Stimulated activated CD8-positive, alpha-beta memory T cell treated with anti-CD3 and anti-CD28 coated beads, Interleukin-4, amount 100 ng/mL, for 4 hours (primary cell): ENCODE measurements at regions not wholly inside any gene's neighbourhood (a gene's known extent, or its start where the extent isn't known, plus 50 kb on each side); places are given as distances from the start of the nearest gene placed in this dataset.
"Not testable (repeated sequence)": the region's sequence is repeated elsewhere in the genome, so short reads cannot be mapped to it uniquely, and the experiment has no call there.

Experiments
- DNase-seq, 2 donors: peaks; one replicate each; pipeline ENCODE4 v3.0.0-alpha.2; 2020; ENCODE audit warnings: low read depth in 2 of 2, low spot score in 1 of 2

GRCh38 chr6:6412700-6413099 is 92.2 kb upstream of the F13A1 start:
- DNase-seq = no peak

GRCh38 chr6:6414931-6415330 is 94.5 kb upstream of the F13A1 start:
- no peak for DNase-seq

- DNase-seq = no peak
These were observed 97.0 kb upstream of the F13A1 start for GRCh38 chr6:6417475-6417874.

- no peak for DNase-seq
These were observed 98.0 kb upstream of the F13A1 start for GRCh38 chr6:6418421-6418820.

DNA sequence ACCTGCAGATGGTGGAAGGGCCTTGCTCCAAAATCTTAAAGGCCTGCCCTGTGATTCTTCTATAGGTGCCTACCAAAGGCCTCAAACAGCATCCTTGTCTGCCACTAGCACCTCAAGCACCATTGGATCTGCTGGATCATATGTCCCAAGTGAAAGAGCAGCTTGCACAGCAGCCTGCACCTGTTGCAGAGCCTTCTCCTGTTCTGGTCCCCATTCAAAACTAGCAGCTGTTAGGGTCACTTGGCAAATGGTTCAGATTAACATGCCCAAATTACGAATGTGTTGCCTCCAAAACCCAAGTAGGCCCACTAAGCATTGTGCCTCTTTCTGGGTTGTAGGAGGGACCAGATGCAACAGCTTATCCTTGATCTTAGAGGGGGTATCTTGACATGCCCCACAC is 99.6 kb upstream of the F13A1 start:
- no peak for DNase-seq

DNA sequence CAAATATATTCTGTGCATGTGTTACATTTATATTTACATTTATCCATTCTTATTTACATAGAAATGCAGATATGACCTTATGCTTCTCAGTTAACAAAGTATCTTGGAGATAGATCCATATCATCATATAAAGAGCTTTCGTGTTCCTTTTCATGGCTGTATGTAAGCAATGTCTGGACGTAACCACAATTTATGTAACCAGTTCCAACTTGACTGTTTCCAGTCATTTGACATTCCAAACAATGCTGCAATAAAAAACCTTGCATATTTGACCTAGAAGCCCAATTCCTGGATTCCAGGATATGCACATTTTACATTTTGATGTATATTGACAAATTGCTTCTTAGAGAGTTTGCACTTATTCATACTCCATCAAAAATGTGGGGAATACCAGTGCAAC is 113.7 kb upstream of the F13A1 start:
- DNase-seq = no peak

- no peak for DNase-seq
These were observed 114.3 kb upstream of the F13A1 start for GRCh38 chr6:6434723-6435122.

- DNase-seq = no peak
These were observed 115.9 kb upstream of the F13A1 start for GRCh38 chr6:6436366-6436765.

DNA sequence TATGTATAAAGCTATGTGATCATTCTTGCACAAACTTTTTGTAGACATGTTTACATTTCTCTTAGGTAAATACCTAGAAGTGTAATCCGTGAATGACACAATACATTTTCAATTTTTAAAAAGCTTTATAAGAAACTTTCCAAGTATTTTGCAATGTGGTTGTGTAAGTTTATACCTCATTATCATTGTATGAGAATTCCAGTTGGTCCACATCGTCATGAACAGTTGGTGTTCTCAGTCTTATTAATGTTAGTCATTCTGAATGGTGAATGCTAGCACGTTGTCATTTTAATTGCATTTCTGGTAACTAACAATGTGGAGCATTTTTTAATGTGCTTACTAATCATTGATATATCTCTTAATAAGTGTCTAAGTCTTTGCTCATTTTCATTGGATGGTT is 116.5 kb upstream of the F13A1 start:
- DNase-seq = no peak

DNA sequence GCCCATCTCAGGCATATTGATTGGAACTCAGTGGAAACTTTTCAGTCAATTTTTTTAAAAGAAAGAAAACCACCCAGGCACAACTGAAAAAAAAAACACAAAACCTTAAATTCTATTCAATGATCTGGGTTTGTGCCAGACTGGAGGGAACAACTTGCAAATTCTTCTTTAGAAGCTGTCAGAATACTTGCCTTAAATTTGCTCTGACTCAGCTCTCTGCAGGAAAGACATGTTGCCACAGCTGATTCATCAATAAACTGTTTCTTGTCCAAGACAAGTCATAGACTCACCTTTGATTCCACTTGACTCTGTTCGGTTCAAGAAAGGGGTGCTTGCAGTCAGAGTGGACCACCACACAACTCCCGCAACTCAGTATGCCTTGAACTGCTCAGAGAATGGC is 117.8 kb upstream of the F13A1 start:
- no peak for DNase-seq

DNA sequence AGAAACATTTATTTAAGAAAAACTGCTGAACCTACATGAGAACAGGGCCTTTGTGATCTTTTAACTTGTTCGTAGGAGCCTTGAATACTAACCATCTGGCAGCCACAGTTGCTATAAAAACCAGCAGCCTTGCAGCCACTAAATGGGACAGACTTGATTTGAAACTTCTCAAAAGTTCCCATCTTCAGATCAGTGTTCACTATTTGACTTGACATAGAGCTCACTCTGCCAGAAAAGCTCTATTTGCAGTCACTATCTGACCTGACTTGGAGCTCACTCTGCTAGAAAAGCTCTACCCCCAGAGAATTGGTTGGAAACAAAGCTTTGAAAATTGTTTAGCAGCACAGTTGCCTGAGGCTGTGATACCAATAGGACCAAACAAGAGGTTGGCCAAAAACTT is 119.3 kb upstream of the F13A1 start:
- DNase-seq = no peak

DNA sequence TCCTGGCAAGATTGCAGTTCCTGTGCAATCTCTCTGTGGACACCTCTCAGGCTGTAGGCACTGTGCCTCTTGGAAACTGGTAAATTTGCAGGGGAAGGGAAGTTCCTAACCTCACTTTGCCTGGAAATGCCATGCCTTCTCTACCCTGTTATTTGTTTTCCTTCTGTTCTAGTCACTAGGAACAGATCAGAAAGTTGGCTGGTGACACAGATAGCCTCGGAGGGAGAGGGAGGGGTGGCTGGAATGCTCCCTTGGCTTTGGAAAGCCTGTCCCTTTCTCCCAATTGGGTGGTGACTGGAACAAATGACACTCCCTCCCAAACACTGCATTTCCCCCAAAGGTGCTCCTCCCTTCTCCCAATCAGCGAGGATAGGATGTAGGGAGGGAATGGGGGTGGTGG is 131.5 kb upstream of the F13A1 start:
- DNase-seq = no peak

- DNase-seq = no peak
These were observed 132.7 kb upstream of the F13A1 start for GRCh38 chr6:6453186-6453585.

GRCh38 chr6:6455272-6455671 is 133.2 kb upstream of the LY86 start:
- no peak for DNase-seq

- no peak for DNase-seq
These were observed 130.3 kb upstream of the LY86 start for GRCh38 chr6:6458172-6458571.

- DNase-seq = not testable (repeated sequence)
These were observed 128.6 kb upstream of the LY86 start for GRCh38 chr6:6459963-6460362.

GRCh38 chr6:6460416-6460815 is 128.1 kb upstream of the LY86 start:
- DNase-seq = no peak

DNA sequence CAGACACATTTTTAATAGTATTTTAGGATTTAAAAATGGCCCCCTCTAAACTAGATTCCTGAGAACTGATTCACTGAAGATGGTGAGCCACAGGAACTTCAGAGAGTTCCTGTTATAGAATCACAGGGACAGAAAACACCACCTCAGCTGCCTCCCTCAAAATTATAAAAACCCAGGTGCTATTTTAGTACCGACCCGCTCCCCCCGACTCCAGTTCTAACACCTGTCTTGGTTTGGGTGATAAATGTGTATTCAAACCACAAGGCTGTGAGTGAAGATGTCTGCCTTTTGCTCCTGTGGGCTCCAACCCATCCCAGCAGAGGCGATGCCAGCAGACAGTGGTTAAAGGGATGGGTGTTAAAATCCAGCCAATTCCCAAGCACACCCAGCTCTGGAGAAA is 127.4 kb upstream of the LY86 start:
- DNase-seq = no peak

DNA sequence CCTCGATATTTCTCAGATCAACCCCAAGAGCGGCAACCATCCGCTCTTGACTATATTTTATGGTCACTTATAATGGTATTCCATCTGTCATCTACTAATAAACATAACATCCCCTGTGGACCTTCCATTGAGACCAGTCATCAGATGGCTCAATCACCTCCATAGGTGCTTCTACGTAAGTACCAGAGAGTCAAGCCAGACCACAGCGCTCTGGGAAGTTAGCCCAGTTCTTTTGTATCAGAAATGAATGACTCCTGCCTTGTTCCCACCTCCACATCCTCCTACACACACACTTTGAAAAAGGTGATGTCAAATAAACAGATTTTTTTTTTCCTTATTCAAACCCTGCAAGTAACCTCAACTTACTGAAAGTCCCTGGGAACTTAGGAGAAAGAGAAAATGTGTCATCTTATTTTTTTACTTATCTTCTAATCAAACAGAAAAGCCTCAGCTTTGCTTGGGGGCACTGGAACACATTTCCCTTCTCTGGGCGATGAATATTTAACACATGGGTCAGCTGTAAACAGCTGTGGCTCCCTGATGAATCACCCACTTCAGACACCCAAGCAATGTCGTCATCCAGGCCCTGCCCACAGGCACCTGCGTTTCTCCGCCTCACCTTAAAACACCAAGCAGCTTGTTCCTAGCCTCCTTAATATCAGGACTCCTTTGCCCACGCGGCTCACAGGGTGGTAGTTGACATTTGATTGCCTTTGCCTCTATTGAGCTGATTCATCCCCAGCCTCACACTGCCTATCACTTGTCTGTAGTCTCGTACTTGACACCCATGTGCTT is 121.4 kb upstream of the LY86 start:
- DNase-seq = no peak

DNA sequence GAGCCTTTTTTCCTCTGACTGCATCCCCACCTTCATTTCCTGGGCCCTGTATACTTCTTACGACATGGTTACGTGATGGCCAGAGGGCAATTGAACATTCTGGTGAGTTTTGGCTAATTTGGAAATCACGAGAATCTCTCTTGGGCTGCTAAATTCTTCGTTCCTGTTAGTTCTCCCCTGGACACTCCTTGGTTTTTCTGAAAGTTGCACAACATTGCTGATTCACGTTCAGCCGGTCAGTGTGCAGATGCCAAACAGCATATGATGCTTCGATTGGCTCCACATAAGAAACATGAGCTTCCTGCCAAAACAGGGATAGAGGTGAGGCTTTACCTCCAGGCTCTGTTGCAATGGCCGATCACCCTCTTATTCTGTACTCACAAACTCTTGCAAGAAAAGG is 119.4 kb upstream of the LY86 start:
- no peak for DNase-seq

GRCh38 chr6:6470123-6470522 is 118.4 kb upstream of the LY86 start:
- DNase-seq = no peak

GRCh38 chr6:6471276-6471675 is 117.2 kb upstream of the LY86 start:
- no peak for DNase-seq

DNA sequence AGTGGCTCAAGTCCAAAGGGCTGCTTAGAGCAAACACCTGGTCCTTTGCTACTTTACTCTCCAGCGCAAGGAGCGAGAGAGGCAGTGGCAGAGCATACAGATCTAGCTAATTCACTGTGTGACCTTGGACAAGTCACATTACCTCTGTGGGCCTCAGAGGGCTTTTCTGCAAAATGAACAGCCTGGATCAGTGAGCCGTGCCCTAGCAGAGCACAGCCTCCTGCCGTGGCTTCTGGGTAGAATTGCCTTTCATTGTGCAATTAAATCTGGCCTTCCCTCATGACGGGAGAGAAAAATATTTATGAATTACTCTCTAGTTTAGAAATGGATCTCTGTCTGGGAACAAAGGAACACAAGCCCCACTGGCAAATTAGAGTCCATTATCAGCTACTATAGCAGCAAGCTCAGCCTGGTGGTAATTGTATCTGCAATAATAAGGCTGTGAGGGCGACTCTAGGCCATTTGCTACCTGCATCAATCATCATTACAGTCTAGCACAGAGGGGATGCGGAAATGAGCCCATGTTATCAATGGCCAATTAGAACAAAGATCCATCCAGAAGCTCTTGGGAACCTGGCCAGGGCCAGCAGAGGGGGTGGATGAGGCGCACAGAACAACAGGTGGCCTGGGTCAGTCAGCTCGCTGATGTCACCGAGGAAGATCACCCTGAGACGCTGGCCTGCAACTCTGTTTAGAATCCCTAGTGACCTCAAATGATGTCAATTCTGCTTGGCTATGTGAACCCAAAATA is 114.2 kb upstream of the LY86 start:
- no peak for DNase-seq
